Spleen (tissue), 11 donors: ENCODE measurements at regions not wholly inside any gene's neighbourhood (a gene's known extent, or its start where the extent isn't known, plus 50 kb on each side); places are given as distances from the start of the nearest gene placed in this dataset.

Experiments used
- DNase-seq: peaks from one replicate; pipeline ENCODE4 v3.0.0-alpha.2; 2020
- H3K27ac ChIP-seq, 8 donors: fragments of 200-600 bp; sonication (generic) in 7 of 8; 1 replicate in 4 of 8; 2 replicates in 4 of 8; pipeline versions ENCODE4 v1.5.0 to v1.8.0; 2016 to 2021; ENCODE audit warnings: inconsistent platforms in 4 of 8, mild to moderate bottlenecking in 4 of 8, moderate library complexity in 1 of 8
- H3K27me3 ChIP-seq, 7 donors: fragments of 200-600 bp; sonication (generic) in 6 of 7; replicated peaks in 1 of 7; 1 replicate in 4 of 7; 2 replicates in 3 of 7; pipeline versions ENCODE4 v1.5.0 to v1.8.0; 2016 to 2021; ENCODE audit warnings: inconsistent platforms in 3 of 7, mild to moderate bottlenecking in 1 of 7
- H3K36me3 ChIP-seq, 6 donors: fragments of 200-600 bp; sonication (generic) in 5 of 6; 1 replicate in 4 of 6; 2 replicates in 2 of 6; pipeline versions ENCODE4 v1.5.0 to v1.8.0; 2016 to 2021; ENCODE audit warnings: inconsistent platforms in 2 of 6
- H3K4me1 ChIP-seq, 6 donors: fragments of 200-600 bp; sonication (generic) in 5 of 6; 1 replicate in 3 of 6; 2 replicates in 3 of 6; pipeline versions ENCODE4 v1.5.0 to v1.8.0; 2016 to 2021; ENCODE audit warnings: inconsistent platforms in 3 of 6
- H3K4me3 ChIP-seq, 8 donors: fragments of 200-600 bp; sonication (generic) in 7 of 8; 1 replicate in 4 of 8; 2 replicates in 4 of 8; pipeline versions ENCODE4 v1.5.0 to v1.8.0; 2016 to 2021; ENCODE audit warnings: inconsistent platforms in 4 of 8, mild to moderate bottlenecking in 4 of 8, moderate library complexity in 2 of 8
- H3K9me3 ChIP-seq, 8 donors: fragments of 200-600 bp; sonication (generic) in 7 of 8; 1 replicate in 4 of 8; 2 replicates in 4 of 8; pipeline versions ENCODE4 v1.5.0 to v1.8.0; 2016 to 2021; ENCODE audit warnings: inconsistent platforms in 4 of 8
- POLR2A ChIP-seq, 3 donors: fragments of 450-650 bp; IDR thresholded peaks; one replicate each; pipeline ENCODE4 v1.5.1; 2017; ENCODE audit warnings: antibody characterized with exemption in 3 of 3, mild to moderate bottlenecking in 1 of 3
- POLR2AphosphoS5 ChIP-seq, 3 donors: sonication (generic); formaldehyde crosslinking; IDR thresholded peaks; one replicate each; pipeline ENCODE4 v1.5.1; 2017; ENCODE audit warnings: antibody characterized with exemption in 3 of 3
- WGBS, 5 donors: extraction: QIAGEN DNeasy Blood & Tissue Kit in 3 of 5; methylation state at CpG; one replicate each; pipeline versions ENCODE4 v1.1.5 to v1.1.7; 2013 to 2018; 5-methylcytosine and 5-hydroxymethylcytosine counted together
- intact Hi-C: fragments of 100-400 bp; cut with DNase I; formaldehyde crosslinking; loops from one replicate; pipeline ENCODE4 v1.15.0; 2023; ENCODE audit warnings: low total_unique reads
- TF ChIP-seq, protein P1 (sequence below), 11 experiments: fragments of 200-600 bp in 7 of 11; fragments of 450-650 bp in 4 of 11; sonication (generic) in 4 of 11; IDR thresholded peaks in 8 of 11; conservative IDR thresholded peaks in 3 of 11; 1 replicate in 7 of 11; 2 replicates in 4 of 11; pipeline versions ENCODE4 v1.4.0 to v1.8.0; 2016 to 2021; ENCODE audit warnings: antibody characterized with exemption in 11 of 11, inconsistent platforms in 4 of 11, mild to moderate bottlenecking in 1 of 11
- donor health status: healthy with polysubstance abuse.
- donor health status: DM: no; HTN: no; CAD: no; lungs with moderate emphysema.
- donor health status: DM: no; HTN: no; CAD: no.
- donor health status: Bipolar disorder and iron deficiency.
- donor health status: healthy.
- donor health status: DM: no; HTN: no; CAD: no.
- donor health status: DM: yes; HTN: yes; CAD: no.

DNA sequence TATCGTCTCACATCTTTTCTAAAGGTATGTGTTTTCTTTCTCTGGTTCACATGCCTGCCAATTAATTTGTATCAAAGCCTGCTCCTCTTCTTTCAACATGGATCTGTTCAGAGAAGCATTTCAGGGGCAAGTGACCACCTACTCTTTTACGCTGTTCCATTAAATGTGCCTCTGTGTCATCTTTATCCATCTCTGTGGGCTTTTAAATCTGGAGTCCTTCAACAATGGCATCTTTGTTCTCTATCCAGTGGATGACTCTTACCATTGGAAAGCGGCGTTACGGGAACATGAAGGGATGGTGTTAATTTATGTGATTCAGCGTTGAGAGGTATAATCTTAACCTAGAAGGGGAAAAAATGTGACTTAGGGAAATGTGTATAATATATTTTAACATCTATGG lies 92.7 kb upstream of the CFAP20DC start:
- peaks cover 0 to 8% (median 5%) of the 10 kb centered on the region in 8 donors for H3K9me3 ChIP-seq
- no peak for DNase-seq
- no peak overlapping the region for H3K4me3 ChIP-seq
- intact Hi-C loops = no loop called here
- H3K4me1 ChIP-seq = no peaks in the 10 kb centered on the region
- no peaks in the 10 kb centered on the region for H3K27me3 ChIP-seq
- TF ChIP-seq POLR2A (IDR thresholded peaks at IDR 0.05) = no peak
- no peak for TF ChIP-seq POLR2AphosphoS5 (IDR thresholded peaks at IDR 0.05)
- TF ChIP-seq, protein P1, sequence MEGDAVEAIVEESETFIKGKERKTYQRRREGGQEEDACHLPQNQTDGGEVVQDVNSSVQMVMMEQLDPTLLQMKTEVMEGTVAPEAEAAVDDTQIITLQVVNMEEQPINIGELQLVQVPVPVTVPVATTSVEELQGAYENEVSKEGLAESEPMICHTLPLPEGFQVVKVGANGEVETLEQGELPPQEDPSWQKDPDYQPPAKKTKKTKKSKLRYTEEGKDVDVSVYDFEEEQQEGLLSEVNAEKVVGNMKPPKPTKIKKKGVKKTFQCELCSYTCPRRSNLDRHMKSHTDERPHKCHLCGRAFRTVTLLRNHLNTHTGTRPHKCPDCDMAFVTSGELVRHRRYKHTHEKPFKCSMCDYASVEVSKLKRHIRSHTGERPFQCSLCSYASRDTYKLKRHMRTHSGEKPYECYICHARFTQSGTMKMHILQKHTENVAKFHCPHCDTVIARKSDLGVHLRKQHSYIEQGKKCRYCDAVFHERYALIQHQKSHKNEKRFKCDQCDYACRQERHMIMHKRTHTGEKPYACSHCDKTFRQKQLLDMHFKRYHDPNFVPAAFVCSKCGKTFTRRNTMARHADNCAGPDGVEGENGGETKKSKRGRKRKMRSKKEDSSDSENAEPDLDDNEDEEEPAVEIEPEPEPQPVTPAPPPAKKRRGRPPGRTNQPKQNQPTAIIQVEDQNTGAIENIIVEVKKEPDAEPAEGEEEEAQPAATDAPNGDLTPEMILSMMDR (IDR thresholded peaks at IDR 0.05 in 8 of 11, conservative IDR thresholded peaks at IDR 0.05 in 3 of 11) = no peak
- H3K27ac ChIP-seq = no peak overlapping the region
- no peaks in the 10 kb centered on the region for H3K36me3 ChIP-seq
- 76 to 85% (median 82%) methylated on average over 6 of the region's 6 CpGs for WGBS, 5 donors

DNA sequence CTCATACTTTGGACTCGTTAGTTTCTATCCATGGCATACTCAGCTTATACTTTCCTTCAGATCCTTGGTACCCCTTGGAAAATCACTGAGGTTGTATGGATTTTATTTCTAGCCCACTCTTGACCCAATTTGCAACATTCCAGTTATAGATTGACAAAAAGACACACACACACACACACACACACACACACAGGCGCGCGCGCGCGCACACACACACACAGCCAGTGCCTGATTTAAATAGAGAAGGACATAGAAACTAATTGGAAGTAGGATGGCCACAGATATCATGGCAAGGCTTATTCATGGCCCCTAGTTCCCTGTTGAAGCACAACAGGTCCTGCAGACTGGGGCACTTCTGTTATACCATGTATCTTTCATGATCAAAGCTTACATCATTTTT lies 89.1 kb upstream of the CFAP20DC start:
- no peak overlapping the region for H3K27ac ChIP-seq
- no peaks in the 10 kb centered on the region for H3K36me3 ChIP-seq
- H3K9me3 ChIP-seq = no peaks in the 10 kb centered on the region
- H3K4me1 ChIP-seq = no peaks in the 10 kb centered on the region
- TF ChIP-seq POLR2A (IDR thresholded peaks at IDR 0.05) (no peak), POLR2AphosphoS5 (IDR thresholded peaks at IDR 0.05) (no peak)
- TF ChIP-seq, protein P1 (IDR thresholded peaks at IDR 0.05 in 8 of 11, conservative IDR thresholded peaks at IDR 0.05 in 3 of 11) = no peak
- H3K27me3 ChIP-seq = no peaks in the 10 kb centered on the region
- 95 to 98% (median 97%) methylated on average over 7 of the region's 7 CpGs for WGBS, 5 donors
- DNase-seq = no peak
- intact Hi-C loops = no loop called here
- H3K4me3 ChIP-seq = no peak overlapping the region

DNA sequence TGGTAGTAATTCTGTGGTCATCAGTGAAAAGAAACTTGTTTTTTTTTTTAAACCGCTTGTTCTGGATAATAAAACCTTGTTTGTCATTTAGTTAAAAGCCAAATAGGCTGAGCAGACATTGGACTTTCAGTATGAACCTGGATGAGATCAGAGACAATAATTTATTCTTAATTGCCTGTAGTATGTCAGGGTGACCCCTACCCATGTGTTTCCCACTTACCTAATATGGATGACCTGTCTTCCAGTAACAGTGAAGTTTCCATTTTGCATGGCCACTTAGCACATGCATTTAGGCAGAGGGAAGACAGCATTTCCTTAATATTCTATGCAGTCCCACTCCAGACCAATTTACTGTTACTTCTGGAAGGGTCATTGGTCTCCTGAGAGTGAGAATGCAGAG lies 87.6 kb upstream of the CFAP20DC start:
- TF ChIP-seq, protein P1 (IDR thresholded peaks at IDR 0.05 in 8 of 11, conservative IDR thresholded peaks at IDR 0.05 in 3 of 11) = no peak
- TF ChIP-seq POLR2AphosphoS5 (IDR thresholded peaks at IDR 0.05) (no peak), POLR2A (IDR thresholded peaks at IDR 0.05) (no peak)
- Histone ChIP-seq H3K36me3 (no peaks in the 10 kb centered on the region), H3K9me3 (no peaks in the 10 kb centered on the region), H3K27ac (no peak overlapping the region), H3K4me3 (no peak overlapping the region), H3K27me3 (no peaks in the 10 kb centered on the region), H3K4me1 (no peaks in the 10 kb centered on the region)
- no peak for DNase-seq
- intact Hi-C loops = no loop called here
- WGBS, 5 donors = 94 to 100% (median 98%) methylated on average over 1 of the region's 1 CpG

- 84 to 93% (median 87%) methylated on average over 2 of the region's 2 CpGs for WGBS, 5 donors
- Histone ChIP-seq H3K9me3 (no peaks in the 10 kb centered on the region), H3K4me3 (no peak overlapping the region), H3K27me3 (no peaks in the 10 kb centered on the region), H3K4me1 (no peaks in the 10 kb centered on the region), H3K36me3 (no peaks in the 10 kb centered on the region), H3K27ac (no peak overlapping the region)
- intact Hi-C loops = no loop called here
- TF ChIP-seq POLR2AphosphoS5 (IDR thresholded peaks at IDR 0.05) (no peak), POLR2A (IDR thresholded peaks at IDR 0.05) (no peak)
- TF ChIP-seq, protein P1 (IDR thresholded peaks at IDR 0.05 in 8 of 11, conservative IDR thresholded peaks at IDR 0.05 in 3 of 11) = no peak
- no peak for DNase-seq
Measured at GRCh38 chr3:59136081-59136480, 86.3 kb upstream of the CFAP20DC start.
